ENCODE measurements at regions not wholly inside any gene's neighbourhood (a gene's known extent, or its start where the extent isn't known, plus 50 kb on each side); places are given as distances from the start of the nearest gene placed in this dataset.

DNA sequence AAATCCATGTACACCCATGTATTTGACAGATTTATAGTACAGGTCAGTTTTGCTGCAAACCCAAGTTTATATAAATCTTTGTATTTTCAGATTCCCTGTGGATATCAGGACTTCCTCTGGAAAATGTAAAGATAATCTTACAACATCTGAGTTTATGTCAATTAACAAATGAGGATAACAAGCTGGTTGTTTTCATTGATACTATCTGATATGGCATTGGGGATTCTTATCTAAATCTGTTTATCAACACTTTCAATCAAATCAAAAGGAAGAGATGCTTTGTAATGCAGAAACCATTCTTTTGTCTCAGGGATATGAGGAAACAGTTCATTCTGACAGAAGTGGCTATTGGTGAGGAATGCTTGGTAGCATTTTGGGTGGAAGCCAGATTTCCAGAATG, 64.9 kb upstream of the FAM204A start:
- no peaks in the 10 kb centered on the region for H3K9me3 ChIP-seq (replicated peaks; ENCODE audit: low read length)
- H3K4me2 ChIP-seq (ENCODE audit: low read length): no peak overlapping the region
- H3K4me1 ChIP-seq (ENCODE audit: control insufficient read depth, insufficient read depth, low read length): no peaks in the 10 kb centered on the region
- no peaks in the 10 kb centered on the region for H3K27me3 ChIP-seq (ENCODE audit: control insufficient read depth, insufficient read depth, low read length)
- no peaks in the 10 kb centered on the region for H3K36me3 ChIP-seq (ENCODE audit: insufficient read depth, low read length)
- H3K9ac ChIP-seq (ENCODE audit: low read depth, low read length): no peak overlapping the region
- no peak overlapping the region for H3K4me3 ChIP-seq (ENCODE audit: low read length)

GRCh38 chr10:118405928-118406327, 63.8 kb upstream of the FAM204A start:
- no peaks in the 10 kb centered on the region for H3K36me3 ChIP-seq (ENCODE audit: insufficient read depth, low read length)
- no peak overlapping the region for H3K4me2 ChIP-seq (ENCODE audit: low read length)
- H3K9me3 ChIP-seq (replicated peaks; ENCODE audit: low read length): no peaks in the 10 kb centered on the region
- H3K9ac ChIP-seq (ENCODE audit: low read depth, low read length): no peak overlapping the region
- no peak overlapping the region for H3K4me3 ChIP-seq (ENCODE audit: low read length)
- no peaks in the 10 kb centered on the region for H3K27me3 ChIP-seq (ENCODE audit: control insufficient read depth, insufficient read depth, low read length)
- H3K4me1 ChIP-seq (ENCODE audit: control insufficient read depth, insufficient read depth, low read length): no peaks in the 10 kb centered on the region

DNA sequence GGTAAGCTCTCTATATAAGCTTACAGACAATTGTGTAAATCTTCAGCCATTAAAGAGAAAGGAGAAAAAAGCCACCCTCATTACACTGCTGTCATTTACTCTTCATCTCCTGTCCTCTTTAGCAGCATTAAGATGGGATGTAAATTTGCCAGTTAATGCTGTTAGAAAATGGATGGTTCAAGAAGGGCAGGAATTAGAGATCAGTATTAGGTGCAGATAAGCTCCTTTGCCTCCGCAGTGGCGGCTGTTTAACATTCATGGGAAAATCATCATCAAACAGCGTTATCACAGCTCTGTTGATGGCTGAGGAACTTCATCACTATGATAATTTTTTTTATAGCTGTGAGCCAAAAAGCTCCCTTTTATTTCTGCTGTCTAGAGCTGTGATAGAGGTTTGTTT, 61.8 kb upstream of the FAM204A start:
- H3K27me3 ChIP-seq (ENCODE audit: control insufficient read depth, insufficient read depth, low read length): no peaks in the 10 kb centered on the region
- no peak overlapping the region for H3K4me2 ChIP-seq (ENCODE audit: low read length)
- no peaks in the 10 kb centered on the region for H3K4me1 ChIP-seq (ENCODE audit: control insufficient read depth, insufficient read depth, low read length)
- no peak overlapping the region for H3K4me3 ChIP-seq (ENCODE audit: low read length)
- no peaks in the 10 kb centered on the region for H3K36me3 ChIP-seq (ENCODE audit: insufficient read depth, low read length)
- no peak overlapping the region for H3K9ac ChIP-seq (ENCODE audit: low read depth, low read length)
- H3K9me3 ChIP-seq (replicated peaks; ENCODE audit: low read length): no peaks in the 10 kb centered on the region

- H3K4me1 ChIP-seq (ENCODE audit: control insufficient read depth, insufficient read depth, low read length): no peaks in the 10 kb centered on the region
- no peak overlapping the region for H3K4me2 ChIP-seq (ENCODE audit: low read length)
- H3K36me3 ChIP-seq (ENCODE audit: insufficient read depth, low read length): no peaks in the 10 kb centered on the region
- no peaks in the 10 kb centered on the region for H3K9me3 ChIP-seq (replicated peaks; ENCODE audit: low read length)
- H3K27me3 ChIP-seq (ENCODE audit: control insufficient read depth, insufficient read depth, low read length): no peaks in the 10 kb centered on the region
- H3K9ac ChIP-seq (ENCODE audit: low read depth, low read length): no peak overlapping the region
- H3K4me3 ChIP-seq (ENCODE audit: low read length): no peak overlapping the region
Measured at GRCh38 chr10:118401708-118402193, 59.6 kb upstream of the FAM204A start.

- Histone ChIP-seq H3K4me1 (ENCODE audit: control insufficient read depth, insufficient read depth, low read length) (no peaks in the 10 kb centered on the region), H3K27me3 (ENCODE audit: control insufficient read depth, insufficient read depth, low read length) (no peaks in the 10 kb centered on the region), H3K4me2 (ENCODE audit: low read length) (no peak overlapping the region), H3K9ac (ENCODE audit: low read depth, low read length) (no peak overlapping the region), H3K9me3 (replicated peaks; ENCODE audit: low read length) (no peaks in the 10 kb centered on the region), H3K4me3 (ENCODE audit: low read length) (no peak overlapping the region), H3K36me3 (ENCODE audit: insufficient read depth, low read length) (no peaks in the 10 kb centered on the region)
Measured at GRCh38 chr10:118397391-118397790, 55.3 kb upstream of the FAM204A start.

GRCh38 chr10:118395947-118396346, 53.8 kb upstream of the FAM204A start:
- Histone ChIP-seq H3K4me1 (ENCODE audit: control insufficient read depth, insufficient read depth, low read length) (no peaks in the 10 kb centered on the region), H3K36me3 (ENCODE audit: insufficient read depth, low read length) (no peaks in the 10 kb centered on the region), H3K4me3 (ENCODE audit: low read length) (no peak overlapping the region), H3K4me2 (ENCODE audit: low read length) (no peak overlapping the region), H3K9me3 (replicated peaks; ENCODE audit: low read length) (no peaks in the 10 kb centered on the region), H3K9ac (ENCODE audit: low read depth, low read length) (no peak overlapping the region), H3K27me3 (ENCODE audit: control insufficient read depth, insufficient read depth, low read length) (no peaks in the 10 kb centered on the region)

GRCh38 chr10:118394301-118395200, 52.4 kb upstream of the FAM204A start:
- no peaks in the 10 kb centered on the region for H3K4me1 ChIP-seq (ENCODE audit: control insufficient read depth, insufficient read depth, low read length)
- H3K4me2 ChIP-seq (ENCODE audit: low read length): no peak overlapping the region
- no peaks in the 10 kb centered on the region for H3K9me3 ChIP-seq (replicated peaks; ENCODE audit: low read length)
- no peak overlapping the region for H3K4me3 ChIP-seq (ENCODE audit: low read length)
- H3K27me3 ChIP-seq (ENCODE audit: control insufficient read depth, insufficient read depth, low read length): no peaks in the 10 kb centered on the region
- no peak overlapping the region for H3K9ac ChIP-seq (ENCODE audit: low read depth, low read length)
- H3K36me3 ChIP-seq (ENCODE audit: insufficient read depth, low read length): no peaks in the 10 kb centered on the region

GRCh38 chr10:118392761-118393160, 50.6 kb upstream of the FAM204A start:
- no peaks in the 10 kb centered on the region for H3K36me3 ChIP-seq (ENCODE audit: insufficient read depth, low read length)
- H3K4me3 ChIP-seq (ENCODE audit: low read length): no peak overlapping the region
- no peaks in the 10 kb centered on the region for H3K27me3 ChIP-seq (ENCODE audit: control insufficient read depth, insufficient read depth, low read length)
- H3K4me2 ChIP-seq (ENCODE audit: low read length): no peak overlapping the region
- no peaks in the 10 kb centered on the region for H3K4me1 ChIP-seq (ENCODE audit: control insufficient read depth, insufficient read depth, low read length)
- no peaks in the 10 kb centered on the region for H3K9me3 ChIP-seq (replicated peaks; ENCODE audit: low read length)
- no peak overlapping the region for H3K9ac ChIP-seq (ENCODE audit: low read depth, low read length)
